ENCODE measurements at regions not wholly inside any gene's neighbourhood (a gene's known extent, or its start where the extent isn't known, plus 50 kb on each side); places are given as distances from the start of the nearest gene placed in this dataset.

GRCh38 chr11:87374038-87374807 lies 336.5 kb downstream of the TMEM135 start:
- H3K27me3 ChIP-seq (ENCODE audit: control insufficient read depth, insufficient read depth, low read length), result no peaks in the 10 kb centered on the region
- DNase-seq, result peak in 2 of 5 donors; percentile 51 to 85
- intact Hi-C loops (cut with DNase I), result no loop called here
- peaks cover 0 to 4% (median 0%) of the 10 kb centered on the region in 3 donors for H3K9me3 ChIP-seq (ENCODE audit: control insufficient read depth in 2 of 3, insufficient read depth in 1 of 3, low read length in 3 of 3)
- H3K27ac ChIP-seq (ENCODE audit: low read depth in 2 of 2, low read length in 2 of 2), result no peak overlapping the region
- no peak for TF ChIP-seq CTCF (IDR thresholded peaks at IDR 0.05; ENCODE audit: borderline replicate concordance, extremely low read depth, insufficient read depth)
- FAIRE-seq, result no peak
- no peak overlapping the region for H3K4me3 ChIP-seq (ENCODE audit: low read length in 3 of 3)
- H3K9ac ChIP-seq (ENCODE audit: low read length in 3 of 3), result no peak overlapping the region
- H3K4me1 ChIP-seq (ENCODE audit: control insufficient read depth in 2 of 3, insufficient read depth in 2 of 3, low read depth in 1 of 3, low read length in 3 of 3), result no peaks in the 10 kb centered on the region
- H3K36me3 ChIP-seq (ENCODE audit: control insufficient read depth in 2 of 3, insufficient read depth in 3 of 3, low read length in 3 of 3), result no peaks in the 10 kb centered on the region
